Right lobe of liver (tissue), 6 donors: ENCODE measurements at regions not wholly inside any gene's neighbourhood (a gene's known extent, or its start where the extent isn't known, plus 50 kb on each side); places are given as distances from the start of the nearest gene placed in this dataset.
"Not testable (repeated sequence)": the region's sequence is repeated elsewhere in the genome, so short reads cannot be mapped to it uniquely, and the experiment has no call there.

Experiments
- ATAC-seq, 4 donors: fragments of 200-7000 bp; cut with Tn5 transposase; one replicate each; pipeline ENCODE4 v1.9.1; 2020; ENCODE audit warnings: mild to moderate bottlenecking in 4 of 4, moderate library complexity in 4 of 4
- DNase-seq, 3 donors: peaks; one replicate each; pipeline ENCODE4 v3.0.0-alpha.2; 2020
- H3K27ac ChIP-seq, 3 donors: fragments of 200-600 bp; one replicate each; pipeline ENCODE4 v1.8.0; 2022
- H3K27me3 ChIP-seq, 2 donors: fragments of 200-600 bp; one replicate each; pipeline ENCODE4 v1.8.0; 2022
- H3K36me3 ChIP-seq, 4 donors: fragments of 200-600 bp; sonication (generic) in 1 of 4; one replicate each; pipeline versions ENCODE4 v1.5.1 to v1.8.0; 2017 to 2022; ENCODE audit warnings: control low read depth in 1 of 4
- H3K4me1 ChIP-seq, 4 donors: fragments of 200-600 bp; sonication (generic) in 1 of 4; one replicate each; pipeline versions ENCODE4 v1.5.1 to v1.8.0; 2017 to 2022; ENCODE audit warnings: control low read depth in 1 of 4
- H3K4me3 ChIP-seq, 3 donors: fragments of 200-600 bp; one replicate each; pipeline ENCODE4 v1.8.0; 2022
- H3K9me3 ChIP-seq, 4 donors: fragments of 200-600 bp; sonication (generic) in 1 of 4; one replicate each; pipeline versions ENCODE4 v1.5.1 to v1.8.0; 2017 to 2022; ENCODE audit warnings: control low read depth in 1 of 4
- CTCF ChIP-seq, 4 donors: fragments of 200-600 bp in 3 of 4; fragments of 450-650 bp in 1 of 4; IDR thresholded peaks; one replicate each; pipeline versions ENCODE4 v1.5.1 to v1.8.0; 2016 to 2022; ENCODE audit warnings: antibody characterized with exemption in 4 of 4, mild to moderate bottlenecking in 2 of 4
- POLR2A ChIP-seq: fragments of 450-650 bp; IDR thresholded peaks from one replicate; pipeline ENCODE4 v1.6.1; 2017; ENCODE audit warnings: antibody characterized with exemption, mild to moderate bottlenecking
- WGBS: methylation state at CpG from one replicate; pipeline ENCODE4 v1.1.6; 2018; ENCODE audit warnings: low coverage, low lambda C conversion rate; ENCODE audit not compliant: insufficient coverage; ENCODE audit errors: missing lambda C conversion rate; 5-methylcytosine and 5-hydroxymethylcytosine counted together
- intact Hi-C, 2 donors: fragments of 100-400 bp; cut with DNase I; formaldehyde crosslinking; loops; one replicate each; pipeline versions ENCODE4 v1.11.2 to v1.14.1; 2022
- donor health status: DM: no; HTN: yes; CAD: no.
- donor health status: DM: no; HTN: no; CAD: no.
- donor health status: DM: no; HTN: no; CAD: no.
- donor health status: DM: no; HTN: yes; CAD: no.
- donor health status: DM: no; HTN: yes; CAD: no.

GRCh38 chr22:48627203-48627602 lies 1200.5 kb downstream of the BRD1 start:
- intact Hi-C loops, result no loop called here
- DNase-seq, result no peak
- ATAC-seq, result no peak
- Histone ChIP-seq H3K27me3 (no peaks in the 10 kb centered on the region), H3K4me3 (no peak overlapping the region), H3K9me3 (no peaks in the 10 kb centered on the region), H3K36me3 (no peaks in the 10 kb centered on the region), H3K4me1 (peaks cover 0 to 3% (median 0%) of the 10 kb centered on the region in 4 donors), H3K27ac (no peak overlapping the region)
- WGBS, result 30% methylated on average over 2 of the region's 17 CpGs
- TF ChIP-seq POLR2A (no peak), CTCF (IDR thresholded peaks at IDR 0.05) (no peak)

- H3K27me3 ChIP-seq, result no peaks in the 10 kb centered on the region
- intact Hi-C loops, result no loop called here
- ATAC-seq (peak in 3 of 4 donors; percentile 56 to 94 (median 80)), DNase-seq (peak; percentile 45 to 83 (median 59))
- H3K36me3 ChIP-seq, result no peaks in the 10 kb centered on the region
- TF ChIP-seq CTCF (IDR thresholded peaks at IDR 0.05), result no peak
- TF ChIP-seq POLR2A, result no peak
- H3K4me1 ChIP-seq, result peaks cover 0 to 3% (median 0%) of the 10 kb centered on the region in 4 donors
- 16% methylated on average over 7 of the region's 13 CpGs for WGBS
- H3K9me3 ChIP-seq, result no peaks in the 10 kb centered on the region
- peak overlapping the region in 1 of 3 donors; percentile 26 for H3K27ac ChIP-seq
- H3K4me3 ChIP-seq, result no peak overlapping the region
These were observed 1203.3 kb downstream of the BRD1 start for GRCh38 chr22:48624401-48624800.

DNA sequence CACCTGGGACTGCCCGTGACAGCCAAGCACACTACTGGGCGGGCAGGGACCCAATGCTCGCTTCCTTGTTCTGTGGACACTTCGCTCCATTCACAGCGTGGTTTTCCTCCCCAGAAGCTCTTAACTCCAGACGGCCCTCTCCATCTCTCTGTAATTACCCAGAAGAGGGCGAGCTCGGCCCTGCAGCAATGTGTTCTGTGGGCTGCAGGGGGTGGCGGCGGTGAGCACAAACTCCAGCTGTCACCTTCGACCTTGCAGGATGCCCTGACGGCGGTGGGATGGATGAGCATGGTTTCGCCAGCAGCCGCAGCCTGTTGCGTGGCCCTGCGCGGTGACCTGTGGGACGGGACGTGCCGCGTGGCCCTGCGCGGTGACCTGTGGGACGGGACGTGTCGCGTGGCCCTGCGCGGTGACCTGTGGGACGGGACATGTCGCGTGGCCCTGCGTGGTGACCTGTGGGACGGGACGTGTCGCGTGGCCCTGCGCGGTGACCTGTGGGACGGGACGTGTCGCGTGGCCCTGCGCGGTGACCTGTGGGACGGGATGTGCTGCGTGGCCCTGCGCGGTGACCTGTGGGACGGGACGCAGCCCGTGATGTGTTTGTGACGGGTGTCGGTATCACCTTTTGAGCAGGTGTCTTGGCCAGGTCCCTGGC lies 1204.7 kb downstream of the BRD1 start:
- no peak for TF ChIP-seq POLR2A
- TF ChIP-seq CTCF (IDR thresholded peaks at IDR 0.05), result no peak
- no peak for DNase-seq
- no peak overlapping the region for H3K4me3 ChIP-seq
- no peaks in the 10 kb centered on the region for H3K36me3 ChIP-seq
- intact Hi-C loops, result no loop called here
- peaks cover 0 to 3% (median 0%) of the 10 kb centered on the region in 4 donors for H3K4me1 ChIP-seq
- ATAC-seq, result no peak
- WGBS, result 79% methylated on average over 14 of the region's 55 CpGs
- H3K27ac ChIP-seq, result no peak overlapping the region
- no peaks in the 10 kb centered on the region for H3K9me3 ChIP-seq
- H3K27me3 ChIP-seq, result no peaks in the 10 kb centered on the region

DNA sequence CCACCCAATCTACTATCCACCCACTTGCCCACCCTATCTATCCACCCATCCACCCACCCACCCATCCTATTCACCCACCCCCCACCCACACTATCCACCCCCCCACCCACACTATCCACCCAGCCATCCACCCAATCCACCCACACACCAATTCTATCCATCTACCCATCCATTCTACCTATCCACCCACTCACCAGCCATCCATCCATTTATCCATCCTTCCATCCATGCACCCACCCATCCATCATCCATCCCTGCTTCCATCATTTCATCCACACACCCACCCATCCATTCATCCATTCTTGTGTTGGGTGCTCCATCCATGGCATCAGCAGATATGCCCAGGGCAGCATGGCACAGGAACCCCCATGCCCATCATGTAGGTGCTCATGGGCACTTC lies 1206.6 kb downstream of the BRD1 start:
- peaks cover 0 to 3% (median 0%) of the 10 kb centered on the region in 4 donors for H3K4me1 ChIP-seq
- no peaks in the 10 kb centered on the region for H3K36me3 ChIP-seq
- H3K27me3 ChIP-seq, result no peaks in the 10 kb centered on the region
- ATAC-seq (no peak), DNase-seq (no peak)
- H3K9me3 ChIP-seq, result no peaks in the 10 kb centered on the region
- H3K27ac ChIP-seq, result no peak overlapping the region
- no peak overlapping the region for H3K4me3 ChIP-seq
- intact Hi-C loops, result no loop called here
- TF ChIP-seq CTCF (IDR thresholded peaks at IDR 0.05), result no peak
- TF ChIP-seq POLR2A, result no peak

DNA sequence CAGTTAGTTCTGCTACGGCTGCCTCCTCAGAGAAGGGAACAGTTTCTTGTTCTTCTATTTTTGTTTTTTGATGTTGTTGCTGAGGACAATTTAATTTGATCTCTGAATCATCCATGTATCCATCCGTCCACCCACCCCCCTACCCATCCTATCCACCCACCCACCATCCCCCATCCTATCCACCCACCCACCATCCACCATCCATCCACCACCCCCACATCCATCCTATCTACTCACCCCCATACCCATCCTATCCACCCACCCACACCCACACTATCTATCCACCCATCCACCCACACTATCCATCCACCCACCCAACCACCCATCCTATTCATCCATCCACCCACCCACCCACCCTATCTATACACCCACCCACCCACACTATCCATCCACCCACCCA lies 1207.2 kb downstream of the BRD1 start:
- H3K27ac ChIP-seq, result not testable (repeated sequence)
- WGBS, result 71% methylated on average over 2 of the region's 2 CpGs

More for the DNA sequence above, 1207.2 kb downstream of the BRD1 start:
- ATAC-seq, H3K4me3 ChIP-seq, H3K27me3 ChIP-seq, H3K4me1 ChIP-seq, H3K9me3 ChIP-seq, H3K36me3 ChIP-seq, intact Hi-C loops, DNase-seq: not testable (repeated sequence)
